BE2C (cell line): ENCODE measurements at regions not wholly inside any gene's neighbourhood (a gene's known extent, or its start where the extent isn't known, plus 50 kb on each side); places are given as distances from the start of the nearest gene placed in this dataset.
"Not testable (repeated sequence)": the region's sequence is repeated elsewhere in the genome, so short reads cannot be mapped to it uniquely, and the experiment has no call there.

ENCODE experiments used
- DNase-seq: peaks from one replicate; pipeline ENCODE4 v3.0.0-alpha.2; 2020
- H3K27me3 ChIP-seq: fragments of 250-450 bp; sonication (Bioruptor Pico); 2 replicates; pipeline ENCODE4 v1.5.1; 2020; ENCODE audit warnings: mild to moderate bottlenecking
- H3K36me3 ChIP-seq: fragments of 250-450 bp; sonication (Bioruptor Pico); 2 replicates; pipeline ENCODE4 v1.5.1; 2020; ENCODE audit warnings: mild to moderate bottlenecking
- H3K4me1 ChIP-seq: fragments of 250-450 bp; sonication (Bioruptor Pico); 2 replicates; pipeline ENCODE4 v1.5.1; 2020
- H3K4me3 ChIP-seq: 2 replicates; pipeline ENCODE4 v1.5.1; 2011; ENCODE audit warnings: low read depth, low read length
- H3K9me3 ChIP-seq: fragments of 250-450 bp; sonication (Bioruptor Pico); 2 replicates; pipeline ENCODE4 v1.5.1; 2020
- CTCF ChIP-seq: IDR thresholded peaks from 2 replicates; pipeline ENCODE4 v1.5.1; 2012; ENCODE audit warnings: mild to moderate bottlenecking, low read depth, low read length

DNA sequence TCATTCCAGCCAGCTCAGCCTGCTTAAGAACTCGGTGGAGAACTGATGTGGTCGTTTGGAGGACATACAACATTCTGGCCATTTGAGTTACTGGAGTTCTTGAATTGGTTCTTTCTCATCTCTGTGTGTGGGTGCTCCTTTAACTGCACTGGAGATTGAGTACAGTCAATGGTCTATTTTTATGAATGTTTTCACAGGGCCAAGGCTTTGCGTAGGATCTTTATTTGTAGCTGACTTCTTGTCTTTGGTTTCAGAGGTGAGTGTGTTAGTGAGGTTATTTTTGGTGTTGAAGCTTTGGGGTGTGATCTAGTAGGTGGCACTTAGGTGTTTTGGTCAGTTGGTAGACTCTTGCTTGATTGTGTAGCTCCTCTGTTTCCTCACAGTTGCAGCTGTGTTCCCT lies 288.4 kb downstream of the LHFPL1 start:
- no peaks in the 10 kb centered on the region for H3K27me3 ChIP-seq
- no peak for DNase-seq
- no peaks in the 10 kb centered on the region for H3K9me3 ChIP-seq
- H3K4me1 ChIP-seq = no peaks in the 10 kb centered on the region
- no peak overlapping the region for H3K4me3 ChIP-seq
- no peak for TF ChIP-seq CTCF
- H3K36me3 ChIP-seq = no peaks in the 10 kb centered on the region

DNA sequence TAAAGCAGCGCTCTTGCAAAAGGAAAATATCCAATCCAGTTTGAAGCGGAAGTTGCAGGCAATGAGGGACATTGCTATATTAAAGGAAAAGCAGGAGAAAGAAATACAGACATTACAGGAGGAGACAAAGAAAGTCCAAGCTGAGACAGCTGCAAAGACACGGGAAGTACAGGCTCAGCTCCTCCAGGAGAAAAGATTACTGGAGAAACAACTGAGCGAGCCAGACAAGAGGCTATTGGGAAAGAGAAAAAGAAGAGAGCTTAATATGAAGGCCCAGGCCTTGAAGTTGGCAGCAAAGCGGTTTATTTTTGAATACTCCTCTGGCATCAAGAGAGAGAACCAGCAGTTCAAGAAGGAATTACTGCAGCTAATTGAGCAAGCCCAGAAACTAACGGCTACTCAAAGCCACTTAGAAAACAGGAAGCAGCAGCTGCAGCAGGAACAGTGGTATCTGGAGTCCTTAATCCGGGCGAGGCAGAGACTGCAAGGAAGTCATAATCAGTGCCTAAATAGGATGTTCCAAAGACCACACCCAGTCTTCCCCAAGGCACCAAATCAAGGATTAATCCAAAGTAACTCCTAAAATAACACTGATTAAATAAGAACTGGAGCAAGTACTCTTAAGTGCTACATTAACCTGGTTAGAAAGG lies 298.0 kb downstream of the LHFPL1 start:
- H3K27me3 ChIP-seq, DNase-seq, H3K4me3 ChIP-seq, H3K4me1 ChIP-seq, H3K36me3 ChIP-seq, H3K9me3 ChIP-seq: not testable (repeated sequence)

DNA sequence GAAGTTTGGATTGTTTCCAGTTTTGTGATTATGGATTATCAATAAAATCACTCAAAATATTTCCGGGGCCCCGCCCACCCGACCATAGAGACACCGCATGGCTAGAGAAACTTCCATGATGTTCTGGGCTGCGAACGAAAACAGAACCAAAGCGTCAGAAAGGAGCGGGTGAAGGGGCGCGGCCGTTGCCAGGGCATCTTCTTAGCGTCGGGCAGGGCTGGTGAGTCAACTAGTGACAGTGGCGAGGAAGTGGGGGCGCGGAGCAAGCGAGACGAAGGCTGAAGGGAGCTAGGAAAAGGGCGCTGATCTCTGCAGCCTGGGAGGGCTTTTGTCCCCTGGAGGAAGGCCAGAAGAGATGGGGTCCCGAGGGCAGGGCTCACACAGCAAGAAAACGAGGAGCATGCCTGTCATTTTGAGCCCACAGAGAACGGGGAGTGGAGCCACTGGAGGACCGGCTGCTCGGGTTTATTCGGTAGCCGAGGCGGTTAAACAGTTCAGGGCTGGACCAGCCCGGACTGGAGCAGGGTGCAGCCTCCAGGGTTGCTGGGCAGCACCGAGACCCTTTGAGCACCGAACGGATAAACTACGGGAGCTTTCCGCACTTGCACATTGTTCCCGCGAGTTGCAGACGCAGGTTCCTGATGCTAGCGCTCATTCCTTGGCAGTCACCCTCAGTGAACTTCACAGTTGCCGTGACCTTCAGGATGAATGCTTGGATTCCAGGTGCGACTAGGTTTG lies 298.1 kb upstream of the TRPC5 start:
- no peak for DNase-seq

GRCh38 chrX:112377481-112377880 lies 294.9 kb upstream of the TRPC5 start:
- no peak for DNase-seq
- no peak overlapping the region for H3K4me3 ChIP-seq
- no peak for TF ChIP-seq CTCF
- H3K4me1 ChIP-seq = no peaks in the 10 kb centered on the region
- no peaks in the 10 kb centered on the region for H3K27me3 ChIP-seq
- H3K9me3 ChIP-seq = no peaks in the 10 kb centered on the region
- no peaks in the 10 kb centered on the region for H3K36me3 ChIP-seq

More for the DNA sequence above, 298.1 kb upstream of the TRPC5 start:
- no peak for TF ChIP-seq CTCF
- Histone ChIP-seq H3K4me3 (no peak overlapping the region), H3K9me3 (no peaks in the 10 kb centered on the region), H3K36me3 (no peaks in the 10 kb centered on the region), H3K4me1 (no peaks in the 10 kb centered on the region), H3K27me3 (no peaks in the 10 kb centered on the region)

- no peaks in the 10 kb centered on the region for H3K36me3 ChIP-seq
- H3K4me3 ChIP-seq = no peak overlapping the region
- no peaks in the 10 kb centered on the region for H3K4me1 ChIP-seq
- no peaks in the 10 kb centered on the region for H3K9me3 ChIP-seq
- H3K27me3 ChIP-seq = no peaks in the 10 kb centered on the region
- DNase-seq = no peak
- peak; percentile 72 for TF ChIP-seq CTCF
Measured at GRCh38 chrX:112368371-112368770, 285.8 kb upstream of the TRPC5 start.

GRCh38 chrX:112367065-112367464 lies 284.5 kb upstream of the TRPC5 start:
- H3K27me3 ChIP-seq = no peaks in the 10 kb centered on the region
- DNase-seq = no peak
- no peaks in the 10 kb centered on the region for H3K36me3 ChIP-seq
- H3K9me3 ChIP-seq = no peaks in the 10 kb centered on the region
- no peak overlapping the region for H3K4me3 ChIP-seq
- no peaks in the 10 kb centered on the region for H3K4me1 ChIP-seq
- TF ChIP-seq CTCF = no peak
